GM19238 (cell line): ENCODE measurements at regions not wholly inside any gene's neighbourhood (a gene's known extent, or its start where the extent isn't known, plus 50 kb on each side); places are given as distances from the start of the nearest gene placed in this dataset.
"Not testable (repeated sequence)": the region's sequence is repeated elsewhere in the genome, so short reads cannot be mapped to it uniquely, and the experiment has no call there.

Experiments used
- DNase-seq: peaks from one replicate; pipeline ENCODE4 v3.0.0; 2011; ENCODE audit warnings: low spot score; ENCODE audit not compliant: insufficient read length

DNA sequence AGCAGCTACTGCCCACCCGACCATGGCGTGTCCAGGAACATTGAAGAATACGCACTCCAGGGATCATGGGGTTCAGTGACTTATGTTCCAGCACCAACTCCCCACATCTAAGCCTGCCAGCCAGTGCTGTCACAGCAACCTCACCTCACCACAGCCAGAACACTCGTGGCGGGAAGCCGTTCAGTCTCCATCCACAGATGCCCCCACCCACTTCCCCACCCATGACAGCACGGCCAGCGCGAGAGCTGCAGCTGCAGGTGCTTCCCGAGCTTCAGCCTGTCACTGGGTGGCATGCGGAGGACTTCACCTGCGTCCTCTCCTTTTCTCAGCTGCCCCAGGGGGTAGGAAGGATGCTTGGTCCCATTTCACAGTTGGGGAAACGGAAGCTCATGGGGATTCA is 50.3 kb downstream of the RBFOX3 start:
- no peak for DNase-seq

- DNase-seq, result no peak
Measured at GRCh38 chr17:79559111-79559887, 51.6 kb downstream of the RBFOX3 start.

DNA sequence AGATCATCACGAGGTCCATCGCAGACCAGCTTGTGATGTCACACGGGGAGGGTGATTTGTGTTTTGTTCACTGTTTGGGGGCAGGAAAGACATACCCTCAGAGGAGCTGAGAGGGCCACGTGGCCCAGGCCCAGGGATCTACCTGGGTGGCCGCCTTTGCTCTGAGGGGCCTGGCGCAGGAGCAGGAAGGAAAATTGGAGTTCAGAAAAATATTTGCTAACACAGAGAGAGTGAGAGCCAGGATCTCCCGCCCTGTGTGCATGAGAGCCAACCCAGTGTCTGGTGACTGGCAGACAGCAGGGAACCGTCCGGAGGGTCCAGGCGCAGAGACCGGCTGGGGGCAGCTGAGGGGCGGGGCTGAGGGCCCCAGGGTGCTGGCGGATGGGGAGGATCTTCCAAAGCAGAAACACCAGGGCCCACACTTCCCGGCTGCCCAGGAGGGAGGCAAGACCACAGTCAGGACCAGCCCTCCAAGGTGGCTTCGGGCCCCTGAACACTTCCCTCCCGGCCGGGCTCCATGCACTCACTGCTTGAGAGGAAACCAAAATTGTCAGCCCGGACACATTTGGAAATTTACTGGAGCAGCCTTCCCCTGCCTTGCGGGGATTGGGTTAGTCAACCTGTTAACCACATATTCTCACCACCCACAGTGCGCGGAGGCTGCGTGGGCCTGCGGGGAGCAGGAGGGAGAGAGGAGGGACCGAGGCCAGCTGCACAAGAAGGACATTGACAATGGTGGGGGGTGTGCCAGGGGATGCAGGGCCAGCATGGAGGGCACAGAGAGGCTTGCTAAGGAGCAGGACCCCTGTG is 52.6 kb downstream of the RBFOX3 start:
- DNase-seq, result no peak

- DNase-seq, result no peak
Measured at GRCh38 chr17:79557276-79558090, 53.4 kb downstream of the RBFOX3 start.

DNA sequence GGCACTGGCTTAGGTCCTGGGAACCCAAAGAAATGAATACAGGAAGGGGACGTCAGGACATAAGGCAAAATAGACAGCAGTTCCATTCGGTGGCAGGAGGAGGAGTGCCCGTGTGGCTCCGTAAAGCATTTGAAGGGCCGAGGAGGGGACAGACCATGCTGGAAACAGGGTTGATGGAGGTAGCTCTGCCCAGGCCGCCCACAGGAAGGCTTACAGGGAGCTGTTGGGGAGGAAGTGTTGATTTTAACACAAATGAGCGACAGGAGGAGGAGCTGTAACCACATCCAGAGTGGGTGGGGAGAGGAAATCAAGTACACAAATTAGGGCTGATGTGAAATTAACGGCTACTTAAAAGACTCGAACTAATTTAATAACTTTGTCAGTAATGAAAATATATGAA is 54.6 kb downstream of the RBFOX3 start:
- DNase-seq, result no peak

GRCh38 chr17:79555543-79555942 is 55.3 kb downstream of the RBFOX3 start:
- DNase-seq, result no peak

- DNase-seq, result not testable (repeated sequence)
Measured at GRCh38 chr17:79554346-79554745, 56.5 kb downstream of the RBFOX3 start.

GRCh38 chr17:79552824-79553223 is 58.0 kb downstream of the RBFOX3 start:
- DNase-seq, result no peak

DNA sequence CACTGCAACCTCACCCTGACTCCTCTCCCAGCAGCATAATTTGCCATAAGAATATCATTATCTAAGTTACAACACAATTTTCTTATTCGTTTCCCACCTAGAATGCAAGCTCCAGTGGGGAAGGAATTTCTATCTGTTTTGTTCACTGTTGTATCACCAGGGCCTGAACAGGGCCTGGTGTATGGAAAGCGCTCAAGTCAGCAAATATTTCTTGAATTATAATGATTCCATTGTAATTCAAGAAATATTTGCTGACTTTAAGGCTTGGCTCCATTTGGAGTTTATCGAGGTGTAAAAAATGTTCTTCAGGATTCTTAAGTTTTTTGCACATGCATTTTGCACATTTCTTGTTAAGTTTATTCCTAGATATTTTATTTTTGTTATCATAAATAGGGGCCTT is 58.4 kb downstream of the RBFOX3 start:
- DNase-seq, result no peak

- no peak for DNase-seq
Measured at GRCh38 chr17:79549141-79549915, 61.5 kb downstream of the RBFOX3 start.

DNA sequence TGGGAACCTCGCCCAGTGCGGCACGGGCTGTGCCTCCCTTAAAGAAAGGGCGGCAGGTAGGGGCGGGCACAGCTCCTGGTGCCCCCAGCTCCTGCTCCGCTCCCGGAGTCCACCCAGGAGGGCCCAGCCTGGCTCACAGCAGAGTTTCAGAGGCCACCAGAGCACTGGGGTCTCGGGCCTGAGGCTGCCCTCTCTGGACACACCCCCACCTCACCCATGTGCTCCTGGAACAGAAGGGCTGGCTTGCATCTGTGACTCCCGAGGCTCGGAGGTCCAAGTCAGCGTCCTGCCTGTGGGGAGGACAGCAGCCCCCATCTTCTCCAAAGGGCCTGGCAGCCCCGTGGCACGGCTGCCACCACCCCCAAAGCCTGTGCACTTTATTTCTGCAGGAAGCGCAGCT is 62.7 kb downstream of the RBFOX3 start:
- DNase-seq, result no peak

DNA sequence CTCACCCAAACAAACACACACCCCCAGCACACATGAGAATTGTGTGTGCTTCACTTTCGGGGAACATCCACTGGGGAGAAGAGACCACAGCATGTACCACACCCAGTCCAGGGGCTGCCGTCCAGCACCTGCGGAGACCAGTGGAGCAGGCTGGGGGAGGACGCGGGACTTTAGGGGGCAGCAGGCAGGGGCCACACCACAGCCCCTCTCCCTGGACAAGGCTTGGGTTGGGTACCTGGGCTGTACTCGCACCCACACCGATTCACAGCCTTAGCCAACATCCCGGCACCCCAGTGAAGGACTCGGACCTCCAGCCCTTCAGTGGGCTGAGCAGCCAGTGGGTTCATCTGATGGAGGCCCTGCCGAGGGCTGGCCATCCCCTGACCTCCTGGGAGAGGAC is 63.3 kb downstream of the RBFOX3 start:
- DNase-seq, result no peak

- DNase-seq, result not testable (repeated sequence)
Measured at GRCh38 chr17:79547171-79547570, 63.7 kb downstream of the RBFOX3 start.

DNA sequence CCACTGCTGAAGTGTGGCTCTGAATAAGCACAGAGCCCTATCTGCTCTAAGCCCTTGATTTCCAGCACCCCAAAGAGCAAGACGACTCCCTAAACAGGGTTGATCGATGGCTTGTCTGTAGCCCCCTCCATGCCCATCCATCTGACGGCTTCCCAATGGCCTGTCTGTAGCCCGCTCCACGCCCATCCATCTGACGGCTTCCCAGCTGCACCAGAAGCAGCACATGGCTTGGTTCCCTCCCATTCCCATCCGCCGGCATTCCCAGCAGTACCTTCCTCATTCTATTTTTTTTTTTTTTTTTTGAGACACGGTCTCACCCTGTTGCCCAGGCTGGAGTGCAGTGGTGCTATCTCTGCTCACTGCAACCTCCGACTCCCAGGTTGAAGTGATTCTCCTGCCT is 64.5 kb downstream of the RBFOX3 start:
- no peak for DNase-seq

DNA sequence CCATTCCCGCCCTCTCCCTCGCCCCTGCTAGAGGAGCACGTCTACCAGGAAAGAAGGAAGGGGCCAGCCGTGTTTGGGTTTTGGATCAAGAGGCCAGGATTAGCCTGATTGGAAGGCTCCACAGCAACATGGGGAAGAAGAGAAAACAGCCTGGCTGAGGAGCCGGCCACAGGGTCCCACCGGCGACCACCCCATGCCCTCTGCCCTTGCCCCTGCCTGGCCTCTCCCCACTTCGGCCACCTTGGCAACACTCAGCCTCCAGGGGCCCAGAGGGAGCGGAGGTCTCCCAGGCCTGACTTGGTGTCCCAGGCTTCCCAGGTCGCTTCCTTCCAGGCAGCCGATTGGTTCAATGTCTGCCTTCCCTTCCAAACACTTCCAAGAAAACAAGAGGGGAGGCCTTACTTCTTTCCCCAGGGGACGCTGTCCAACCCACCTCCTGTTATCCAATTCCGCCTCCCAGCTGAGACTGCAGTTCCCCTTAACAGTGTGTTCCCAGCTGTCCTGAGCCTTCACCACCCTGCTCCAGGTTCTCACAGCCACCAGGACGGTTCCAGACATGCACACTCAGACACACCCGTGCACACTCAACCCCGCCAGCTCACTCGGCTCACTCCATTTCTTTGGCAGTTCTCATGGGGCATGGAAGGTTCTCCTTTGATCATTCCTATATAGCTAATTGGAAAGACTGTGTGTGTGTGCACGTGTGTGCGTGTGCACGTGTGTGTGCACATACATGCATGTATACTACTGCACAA is 65.4 kb downstream of the RBFOX3 start:
- DNase-seq, result no peak

DNA sequence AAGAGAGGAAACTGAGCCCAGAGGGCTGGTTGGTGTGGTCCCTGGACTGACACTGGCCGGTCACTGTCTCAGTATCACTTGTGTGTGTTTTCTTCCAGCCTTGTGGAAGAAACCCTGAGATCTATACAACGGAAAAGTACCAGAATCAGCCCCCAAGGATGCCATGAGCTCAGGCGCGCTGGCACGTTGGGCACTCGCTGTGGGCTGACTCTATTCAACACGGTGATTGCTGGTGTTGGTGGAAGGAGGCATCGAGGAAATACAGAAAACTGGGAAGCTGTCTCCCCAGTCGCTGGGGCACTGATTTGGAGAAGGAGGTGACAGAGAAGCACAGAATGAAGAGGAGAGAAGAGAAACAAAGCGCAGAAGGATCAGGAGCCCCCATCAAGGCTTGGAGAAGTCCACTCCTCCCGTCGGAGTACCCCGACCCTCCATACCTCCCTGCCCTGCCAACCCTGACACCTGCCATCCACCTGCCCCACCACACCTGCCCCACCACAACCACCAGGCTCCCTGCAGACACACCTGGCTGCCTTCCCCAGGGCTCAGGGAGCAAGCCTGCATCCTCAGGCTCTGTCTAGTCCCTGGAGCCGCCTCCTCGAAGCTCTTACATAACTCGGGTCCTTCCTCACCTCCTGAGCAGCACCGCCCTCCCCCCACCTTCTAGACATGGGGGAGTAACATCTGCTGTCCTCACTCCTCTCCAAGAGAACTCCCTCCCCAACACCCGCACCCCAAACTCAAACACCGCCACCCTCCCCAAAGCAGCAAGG is 66.5 kb downstream of the RBFOX3 start:
- no peak for DNase-seq

GRCh38 chr17:79543531-79543930 is 67.3 kb downstream of the RBFOX3 start:
- DNase-seq, result no peak

GRCh38 chr17:79542718-79543117 is 68.1 kb downstream of the RBFOX3 start:
- no peak for DNase-seq

DNA sequence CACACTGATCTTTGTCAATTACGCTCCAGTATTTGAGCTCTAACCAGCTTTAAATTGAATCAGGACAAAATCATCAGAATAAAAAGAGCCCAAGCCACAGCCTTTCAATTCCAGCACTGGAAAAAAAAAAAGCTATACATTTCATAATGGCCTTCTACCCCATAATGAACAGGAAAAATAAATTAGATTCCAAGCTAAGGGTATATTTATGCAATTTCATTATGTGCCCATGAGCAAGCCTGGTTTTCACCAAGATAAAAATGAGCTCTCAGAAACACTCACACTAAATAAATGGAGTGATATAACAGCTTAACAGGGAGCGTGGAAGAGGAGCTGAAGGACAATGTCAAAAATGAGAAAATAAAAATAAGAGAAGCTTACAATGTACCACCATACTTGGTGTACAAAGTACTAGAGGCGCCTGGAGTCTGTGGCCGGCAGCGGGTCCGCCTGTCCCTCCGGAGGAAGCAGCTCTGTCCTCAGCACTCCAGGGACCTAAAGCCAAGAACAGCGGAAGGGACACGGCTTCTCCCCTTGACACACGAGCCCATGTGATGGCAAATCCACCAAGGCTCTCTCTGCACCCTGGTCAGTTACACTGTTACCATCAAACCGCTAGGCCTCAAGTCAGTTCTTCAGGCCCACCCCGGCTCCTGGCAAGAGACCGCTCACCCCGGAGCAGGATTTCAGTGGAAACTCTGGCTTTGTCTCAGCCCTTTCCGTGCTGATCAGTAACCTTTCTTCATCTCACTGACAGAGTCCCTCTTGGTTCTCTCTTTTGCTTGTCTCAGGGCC is 69.6 kb downstream of the RBFOX3 start:
- no peak for DNase-seq
